ENCODE measurements at regions not wholly inside any gene's neighbourhood (a gene's known extent, or its start where the extent isn't known, plus 50 kb on each side); places are given as distances from the start of the nearest gene placed in this dataset.

DNA sequence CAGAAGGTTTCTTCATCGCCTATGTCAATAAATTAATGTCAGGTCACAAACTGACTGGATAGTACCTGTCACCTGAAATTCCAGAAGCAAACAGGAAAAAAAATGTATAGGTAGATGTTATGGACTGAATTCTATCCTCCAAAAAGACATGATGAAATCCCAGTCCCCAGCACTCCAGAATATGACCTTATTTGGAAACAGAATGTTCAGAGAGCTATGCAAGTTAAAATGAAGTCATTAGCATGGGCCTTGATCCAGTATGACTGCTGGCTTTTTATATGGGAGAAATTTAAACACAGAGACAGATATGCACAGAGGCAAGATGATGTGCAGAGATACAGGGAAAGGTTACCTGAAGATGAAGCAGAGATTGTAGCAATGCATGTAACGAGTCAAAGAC, 953.4 kb downstream of the ZPLD1 start:
- TF ChIP-seq, protein P1, sequence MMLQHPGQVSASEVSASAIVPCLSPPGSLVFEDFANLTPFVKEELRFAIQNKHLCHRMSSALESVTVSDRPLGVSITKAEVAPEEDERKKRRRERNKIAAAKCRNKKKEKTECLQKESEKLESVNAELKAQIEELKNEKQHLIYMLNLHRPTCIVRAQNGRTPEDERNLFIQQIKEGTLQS (IDR thresholded peaks at IDR 0.05; ENCODE audit: borderline replicate concordance, extremely low read depth, low read depth, low read length) = no peak
- TF ChIP-seq, protein P2, sequence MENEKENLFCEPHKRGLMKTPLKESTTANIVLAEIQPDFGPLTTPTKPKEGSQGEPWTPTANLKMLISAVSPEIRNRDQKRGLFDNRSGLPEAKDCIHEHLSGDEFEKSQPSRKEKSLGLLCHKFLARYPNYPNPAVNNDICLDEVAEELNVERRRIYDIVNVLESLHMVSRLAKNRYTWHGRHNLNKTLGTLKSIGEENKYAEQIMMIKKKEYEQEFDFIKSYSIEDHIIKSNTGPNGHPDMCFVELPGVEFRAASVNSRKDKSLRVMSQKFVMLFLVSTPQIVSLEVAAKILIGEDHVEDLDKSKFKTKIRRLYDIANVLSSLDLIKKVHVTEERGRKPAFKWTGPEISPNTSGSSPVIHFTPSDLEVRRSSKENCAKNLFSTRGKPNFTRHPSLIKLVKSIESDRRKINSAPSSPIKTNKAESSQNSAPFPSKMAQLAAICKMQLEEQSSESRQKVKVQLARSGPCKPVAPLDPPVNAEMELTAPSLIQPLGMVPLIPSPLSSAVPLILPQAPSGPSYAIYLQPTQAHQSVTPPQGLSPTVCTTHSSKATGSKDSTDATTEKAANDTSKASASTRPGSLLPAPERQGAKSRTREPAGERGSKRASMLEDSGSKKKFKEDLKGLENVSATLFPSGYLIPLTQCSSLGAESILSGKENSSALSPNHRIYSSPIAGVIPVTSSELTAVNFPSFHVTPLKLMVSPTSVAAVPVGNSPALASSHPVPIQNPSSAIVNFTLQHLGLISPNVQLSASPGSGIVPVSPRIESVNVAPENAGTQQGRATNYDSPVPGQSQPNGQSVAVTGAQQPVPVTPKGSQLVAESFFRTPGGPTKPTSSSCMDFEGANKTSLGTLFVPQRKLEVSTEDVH (IDR thresholded peaks at IDR 0.05; ENCODE audit: low read depth, partially characterized antibody) = no peak
- TF ChIP-seq TARDBP (IDR thresholded peaks at IDR 0.05; ENCODE audit: borderline replicate concordance) (no peak), FOXK2 (IDR thresholded peaks at IDR 0.05) (no peak), CHD1 (IDR thresholded peaks at IDR 0.05; ENCODE audit: low read depth, low read length) (no peak), RUNX3 (IDR thresholded peaks at IDR 0.05; ENCODE audit: low read length) (no peak), EP300 (IDR thresholded peaks at IDR 0.05; ENCODE audit: borderline replicate concordance in 1 of 2, control insufficient read depth in 1 of 2, low read depth in 2 of 2, low read length in 2 of 2) (no peak)
- TF ChIP-seq, protein P3, sequence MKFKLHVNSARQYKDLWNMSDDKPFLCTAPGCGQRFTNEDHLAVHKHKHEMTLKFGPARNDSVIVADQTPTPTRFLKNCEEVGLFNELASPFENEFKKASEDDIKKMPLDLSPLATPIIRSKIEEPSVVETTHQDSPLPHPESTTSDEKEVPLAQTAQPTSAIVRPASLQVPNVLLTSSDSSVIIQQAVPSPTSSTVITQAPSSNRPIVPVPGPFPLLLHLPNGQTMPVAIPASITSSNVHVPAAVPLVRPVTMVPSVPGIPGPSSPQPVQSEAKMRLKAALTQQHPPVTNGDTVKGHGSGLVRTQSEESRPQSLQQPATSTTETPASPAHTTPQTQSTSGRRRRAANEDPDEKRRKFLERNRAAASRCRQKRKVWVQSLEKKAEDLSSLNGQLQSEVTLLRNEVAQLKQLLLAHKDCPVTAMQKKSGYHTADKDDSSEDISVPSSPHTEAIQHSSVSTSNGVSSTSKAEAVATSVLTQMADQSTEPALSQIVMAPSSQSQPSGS (IDR thresholded peaks at IDR 0.05; ENCODE audit: low read length) = no peak
- TF ChIP-seq, protein P4, sequence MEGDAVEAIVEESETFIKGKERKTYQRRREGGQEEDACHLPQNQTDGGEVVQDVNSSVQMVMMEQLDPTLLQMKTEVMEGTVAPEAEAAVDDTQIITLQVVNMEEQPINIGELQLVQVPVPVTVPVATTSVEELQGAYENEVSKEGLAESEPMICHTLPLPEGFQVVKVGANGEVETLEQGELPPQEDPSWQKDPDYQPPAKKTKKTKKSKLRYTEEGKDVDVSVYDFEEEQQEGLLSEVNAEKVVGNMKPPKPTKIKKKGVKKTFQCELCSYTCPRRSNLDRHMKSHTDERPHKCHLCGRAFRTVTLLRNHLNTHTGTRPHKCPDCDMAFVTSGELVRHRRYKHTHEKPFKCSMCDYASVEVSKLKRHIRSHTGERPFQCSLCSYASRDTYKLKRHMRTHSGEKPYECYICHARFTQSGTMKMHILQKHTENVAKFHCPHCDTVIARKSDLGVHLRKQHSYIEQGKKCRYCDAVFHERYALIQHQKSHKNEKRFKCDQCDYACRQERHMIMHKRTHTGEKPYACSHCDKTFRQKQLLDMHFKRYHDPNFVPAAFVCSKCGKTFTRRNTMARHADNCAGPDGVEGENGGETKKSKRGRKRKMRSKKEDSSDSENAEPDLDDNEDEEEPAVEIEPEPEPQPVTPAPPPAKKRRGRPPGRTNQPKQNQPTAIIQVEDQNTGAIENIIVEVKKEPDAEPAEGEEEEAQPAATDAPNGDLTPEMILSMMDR (IDR thresholded peaks at IDR 0.05 in 2 of 3, conservative IDR thresholded peaks at IDR 0.05 in 1 of 3; ENCODE audit: control insufficient read depth in 2 of 3, extremely low read depth in 1 of 3, insufficient read depth in 1 of 3, low read depth in 3 of 3, low read length in 3 of 3) = no peak
